SK-N-SH (cell line): ENCODE measurements at regions not wholly inside any gene's neighbourhood (a gene's known extent, or its start where the extent isn't known, plus 50 kb on each side); places are given as distances from the start of the nearest gene placed in this dataset.

Experiments
- CHD2 ChIP-seq: fragments of 150-350 bp; IDR thresholded peaks from 2 replicates; pipeline ENCODE4 v1.6.1; 2018; ENCODE audit warnings: low read length; ENCODE audit not compliant: partially characterized antibody
- EP300 ChIP-seq, 2 experiments: IDR thresholded peaks; 2 replicates each; pipeline versions ENCODE4 v1.4.0 to v1.6.1; 2012; ENCODE audit warnings: borderline replicate concordance in 1 of 2, low read depth in 1 of 2, low read length in 1 of 2
- EZH2phosphoT487 ChIP-seq: fragments of 200-600 bp; sonication (generic); IDR thresholded peaks from 2 replicates; pipeline ENCODE4 v1.6.1; 2017; ENCODE audit warnings: low read depth, mixed run types, mild to moderate bottlenecking, antibody characterized with exemption, moderate library complexity, borderline replicate concordance
- TF ChIP-seq, protein P1 (sequence below): IDR thresholded peaks from 2 replicates; pipeline ENCODE4 v1.4.0; 2012; ENCODE audit warnings: low read depth

DNA sequence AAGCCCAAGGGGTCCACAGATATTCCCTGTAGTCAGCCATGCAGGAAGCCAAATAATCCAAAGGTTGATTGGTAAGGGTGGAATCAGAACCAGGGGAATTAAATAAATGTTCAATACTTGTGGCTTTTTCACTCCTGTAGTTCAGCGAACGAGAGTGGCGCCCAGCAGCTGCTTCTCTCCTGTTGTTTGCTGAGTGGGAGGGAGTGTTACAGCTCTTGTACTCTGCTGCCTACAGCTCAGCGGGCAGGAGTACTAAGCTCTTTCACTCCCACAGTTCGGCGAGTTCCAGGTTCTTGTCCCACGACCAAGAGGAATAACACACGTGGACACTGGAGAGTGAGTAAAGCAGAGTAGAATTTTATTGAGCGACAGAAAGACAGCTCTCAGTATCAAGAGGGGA lies 105.9 kb downstream of the MOBP start:
- TF ChIP-seq, protein P1, sequence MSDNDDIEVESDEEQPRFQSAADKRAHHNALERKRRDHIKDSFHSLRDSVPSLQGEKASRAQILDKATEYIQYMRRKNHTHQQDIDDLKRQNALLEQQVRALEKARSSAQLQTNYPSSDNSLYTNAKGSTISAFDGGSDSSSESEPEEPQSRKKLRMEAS: no peak
- no peak for TF ChIP-seq EZH2phosphoT487
- no peak for TF ChIP-seq CHD2
- no peak for TF ChIP-seq EP300 (IDR thresholded peaks at IDR 0.05; ENCODE audit: borderline replicate concordance in 1 of 2, low read depth in 1 of 2, low read length in 1 of 2)
